Calu3 (cell line): ENCODE measurements at regions not wholly inside any gene's neighbourhood (a gene's known extent, or its start where the extent isn't known, plus 50 kb on each side); places are given as distances from the start of the nearest gene placed in this dataset.
A peak's percentile ranks its signal among the peaks of the same experiment; 100 is the strongest.
"Not testable (repeated sequence)": the region's sequence is repeated elsewhere in the genome, so short reads cannot be mapped to it uniquely, and the experiment has no call there.

ENCODE experiments used
- BruUV-seq: library from RNA; stranded (reverse); fragments of 400-500 nt; replicated peaks from 2 replicates; lab custom pipeline; 2021; lab: Mats Ljungman, UMichigan
- CTCF ChIA-PET: fragments of 300-600 bp; sonication (Branson Sonifier 250); formaldehyde crosslinking; loops from one replicate; lab custom pipeline; 2022; ENCODE audit warnings: antibody characterized with exemption; lab: Charles Lee
- DNase-seq: peaks from one replicate; pipeline ENCODE4 v3.0.0; 2022
- H3K27ac Mint-ChIP-seq: one replicate; pipeline ENCODE4 v1.8.0; 2022; ENCODE audit warnings: mixed read lengths; ENCODE audit not compliant: unreplicated experiment
- H3K27me3 Mint-ChIP-seq: one replicate; pipeline ENCODE4 v1.8.0; 2022; ENCODE audit warnings: mixed read lengths; ENCODE audit not compliant: unreplicated experiment
- H3K36me3 Mint-ChIP-seq: one replicate; pipeline ENCODE4 v1.8.0; 2022; ENCODE audit warnings: mild to moderate bottlenecking, moderate library complexity, mixed read lengths; ENCODE audit not compliant: insufficient read depth, unreplicated experiment
- H3K4me1 Mint-ChIP-seq: one replicate; pipeline ENCODE4 v1.8.0; 2022; ENCODE audit warnings: mild to moderate bottlenecking, low read depth, mixed read lengths; ENCODE audit not compliant: unreplicated experiment
- H3K4me3 Mint-ChIP-seq: one replicate; pipeline ENCODE4 v1.8.0; 2022; ENCODE audit warnings: mild to moderate bottlenecking, low read depth, moderate library complexity, mixed read lengths; ENCODE audit not compliant: unreplicated experiment
- H3K9me3 Mint-ChIP-seq: one replicate; pipeline ENCODE4 v1.8.0; 2022; ENCODE audit warnings: low read depth, mixed read lengths; ENCODE audit not compliant: unreplicated experiment
- intact Hi-C: fragments of 100-400 bp; cut with micrococcal nuclease; formaldehyde crosslinking; loops from one replicate; pipeline ENCODE4 v1.10.0; 2022; ENCODE audit not compliant: unreplicated experiment
- TF ChIP-seq, protein P1 (sequence below): fragments of 200-600 bp; IDR thresholded peaks from one replicate; pipeline ENCODE4 v1.8.0; 2022; ENCODE audit warnings: antibody characterized with exemption; ENCODE audit not compliant: unreplicated experiment

DNA sequence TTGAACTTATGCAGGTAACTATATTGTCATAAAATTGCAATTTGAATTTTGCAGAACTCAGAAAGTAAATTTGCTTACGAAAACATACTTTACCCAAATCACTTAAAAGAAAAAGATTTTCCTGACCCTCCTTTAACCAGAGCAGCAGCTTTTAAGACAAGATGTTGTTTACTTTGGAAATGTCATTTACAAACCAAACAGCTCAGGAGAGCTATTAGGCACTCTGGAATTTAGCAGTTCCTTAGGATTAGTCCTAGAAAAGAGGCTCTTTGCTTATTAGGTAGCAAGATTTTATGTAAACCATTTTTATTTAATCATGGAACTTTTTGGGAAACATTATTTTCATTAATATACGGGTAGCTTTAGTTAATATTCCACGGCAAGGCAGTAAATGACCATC, 765.7 kb upstream of the POU3F4 start:
- intact Hi-C loops, result no loop called here
- Mint-ChIP-seq H3K4me3 (no peak overlapping the region), H3K9me3 (no peaks in the 10 kb centered on the region), H3K36me3 (peaks cover 4% of the 10 kb centered on the region), H3K27ac (no peak overlapping the region), H3K27me3 (no peaks in the 10 kb centered on the region), H3K4me1 (no peaks in the 10 kb centered on the region)
- TF ChIP-seq, protein P1, sequence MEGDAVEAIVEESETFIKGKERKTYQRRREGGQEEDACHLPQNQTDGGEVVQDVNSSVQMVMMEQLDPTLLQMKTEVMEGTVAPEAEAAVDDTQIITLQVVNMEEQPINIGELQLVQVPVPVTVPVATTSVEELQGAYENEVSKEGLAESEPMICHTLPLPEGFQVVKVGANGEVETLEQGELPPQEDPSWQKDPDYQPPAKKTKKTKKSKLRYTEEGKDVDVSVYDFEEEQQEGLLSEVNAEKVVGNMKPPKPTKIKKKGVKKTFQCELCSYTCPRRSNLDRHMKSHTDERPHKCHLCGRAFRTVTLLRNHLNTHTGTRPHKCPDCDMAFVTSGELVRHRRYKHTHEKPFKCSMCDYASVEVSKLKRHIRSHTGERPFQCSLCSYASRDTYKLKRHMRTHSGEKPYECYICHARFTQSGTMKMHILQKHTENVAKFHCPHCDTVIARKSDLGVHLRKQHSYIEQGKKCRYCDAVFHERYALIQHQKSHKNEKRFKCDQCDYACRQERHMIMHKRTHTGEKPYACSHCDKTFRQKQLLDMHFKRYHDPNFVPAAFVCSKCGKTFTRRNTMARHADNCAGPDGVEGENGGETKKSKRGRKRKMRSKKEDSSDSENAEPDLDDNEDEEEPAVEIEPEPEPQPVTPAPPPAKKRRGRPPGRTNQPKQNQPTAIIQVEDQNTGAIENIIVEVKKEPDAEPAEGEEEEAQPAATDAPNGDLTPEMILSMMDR, result no peak
- DNase-seq, result no peak
- no TSS peak for BruUV-seq
- CTCF ChIA-PET, result interaction anchor here (0.7 to 2.1 kb wide), 2 partner anchors 9 to 1567 kb away, joined by 4 to 11 read pairs; no protein-coding TSS in a partner anchor

DNA sequence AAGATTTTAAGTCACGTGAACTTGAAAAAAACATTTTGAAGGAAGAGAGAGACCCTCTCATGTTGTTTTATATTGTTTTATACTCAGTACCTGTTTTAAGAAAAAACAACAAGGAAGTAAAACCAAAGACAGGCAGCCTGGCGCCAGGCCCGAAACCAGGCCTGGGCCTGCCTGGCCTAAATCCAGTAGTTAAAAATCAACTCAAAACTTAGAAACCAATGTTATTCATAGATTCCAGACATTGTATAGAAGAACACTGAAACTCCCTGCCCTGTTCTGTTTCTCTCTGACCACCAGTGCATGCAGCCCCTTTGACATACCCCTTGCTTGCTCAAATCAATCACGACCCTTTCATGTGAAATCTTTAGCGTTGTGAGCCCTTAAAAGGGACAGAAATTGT, 762.4 kb upstream of the POU3F4 start:
- not testable (repeated sequence) for H3K9me3 Mint-ChIP-seq, H3K27me3 Mint-ChIP-seq, H3K36me3 Mint-ChIP-seq, H3K4me1 Mint-ChIP-seq, BruUV-seq
- CTCF ChIA-PET, result interaction anchor here (0.6 to 1.5 kb wide), 3 partner anchors 12 to 890 kb away, joined by 3 to 5 read pairs (median 4); no protein-coding TSS in a partner anchor
- Mint-ChIP-seq H3K27ac (peak overlapping the region; percentile 85), H3K4me3 (peak overlapping the region; percentile 51)
- DNase-seq, result peak; percentile 42
- intact Hi-C loops, result loop anchor here (5.0 kb wide), 1 partner anchor 67 kb away; no protein-coding TSS in a partner anchor

DNA sequence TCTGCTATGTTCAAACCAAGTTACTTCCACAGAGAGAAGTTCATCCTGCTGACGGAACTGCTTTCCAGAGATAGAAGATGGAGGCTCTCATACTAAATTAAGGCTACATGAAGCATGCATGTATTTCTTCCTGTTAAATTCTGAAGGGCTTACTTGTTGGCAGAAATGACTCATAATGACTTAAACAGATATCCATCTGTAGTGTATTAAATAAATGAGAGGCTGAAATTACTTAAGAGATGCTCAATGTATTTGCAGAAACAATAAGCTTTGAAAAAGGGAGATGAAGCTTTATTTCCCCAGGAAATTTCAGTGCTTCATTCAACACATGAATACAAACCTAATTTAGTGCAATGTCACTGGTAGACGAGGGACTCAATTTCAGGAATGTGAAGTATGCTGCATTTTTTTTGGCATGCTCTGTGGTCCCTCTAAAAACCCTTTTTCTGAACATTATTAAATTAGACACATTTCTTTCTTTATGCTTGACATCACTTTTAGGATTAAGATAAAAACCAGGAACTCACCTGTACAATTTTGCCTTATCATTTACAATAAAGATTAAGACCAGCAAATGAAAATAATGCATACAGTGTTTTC, 759.1 kb upstream of the POU3F4 start:
- H3K4me1 Mint-ChIP-seq, result peaks cover 8% of the 10 kb centered on the region
- H3K4me3 Mint-ChIP-seq, result no peak overlapping the region

DNA sequence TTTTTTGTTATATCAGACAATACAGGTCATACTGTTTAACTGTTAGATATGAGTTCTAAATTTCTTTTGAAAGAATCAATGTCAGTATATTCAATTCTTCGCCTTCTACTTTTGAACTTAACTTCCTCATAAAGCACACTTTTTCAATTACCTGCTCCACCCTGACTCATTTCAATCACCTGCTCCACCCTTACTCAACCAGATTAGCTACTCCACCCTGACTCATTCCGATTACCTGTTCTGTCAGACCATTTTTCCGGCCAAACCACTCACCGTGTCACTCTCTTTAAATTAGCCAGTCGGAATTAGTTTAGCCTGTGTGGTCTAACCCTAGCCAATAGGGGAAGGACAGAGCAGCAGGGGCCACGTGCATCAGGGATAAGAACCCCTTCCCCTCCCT, 751.8 kb upstream of the POU3F4 start:
- no TSS peak for BruUV-seq
- TF ChIP-seq, protein P1, result no peak
- Mint-ChIP-seq H3K36me3 (no peaks in the 10 kb centered on the region), H3K27ac (peak overlapping the region; percentile 24), H3K4me1 (peaks cover 23% of the 10 kb centered on the region), H3K4me3 (no peak overlapping the region), H3K9me3 (no peaks in the 10 kb centered on the region), H3K27me3 (no peaks in the 10 kb centered on the region)
- CTCF ChIA-PET, result no interaction called here
- peak; percentile 30 for DNase-seq
- intact Hi-C loops, result no loop called here

More for the DNA sequence above, 759.1 kb upstream of the POU3F4 start:
- intact Hi-C loops, result loop anchor here (5.0 kb wide), 1 partner anchor 63 kb away; no protein-coding TSS in a partner anchor
- H3K36me3 Mint-ChIP-seq, result peaks cover 4% of the 10 kb centered on the region
- BruUV-seq, result no TSS peak
- H3K27me3 Mint-ChIP-seq, result no peaks in the 10 kb centered on the region
- peaks cover 3% of the 10 kb centered on the region for H3K9me3 Mint-ChIP-seq
- DNase-seq, result no peak
- H3K27ac Mint-ChIP-seq, result peak overlapping the region; percentile 42
- TF ChIP-seq, protein P1, result no peak
- CTCF ChIA-PET, result no interaction called here

DNA sequence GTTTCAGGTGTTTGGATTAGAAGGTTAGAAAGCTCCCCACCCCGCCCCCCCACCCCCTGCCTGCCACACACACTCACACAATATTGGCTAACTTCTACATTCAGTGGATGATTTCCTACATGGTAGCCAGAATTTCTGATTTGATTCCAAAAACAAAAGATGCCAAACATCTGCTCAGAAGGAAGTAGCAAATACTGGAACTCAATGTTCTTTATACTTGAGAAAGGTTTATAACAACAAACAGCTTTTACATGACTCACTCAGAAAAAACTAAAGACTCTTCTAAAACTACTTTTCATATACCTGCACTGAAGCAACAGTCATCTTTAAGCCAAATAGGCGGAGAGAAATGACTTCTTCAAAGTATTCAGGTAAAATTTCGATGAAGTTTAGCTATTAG, 750.5 kb upstream of the POU3F4 start:
- BruUV-seq, result no TSS peak
- H3K36me3 Mint-ChIP-seq, result no peaks in the 10 kb centered on the region
- H3K4me1 Mint-ChIP-seq, result peaks cover 23% of the 10 kb centered on the region
- H3K9me3 Mint-ChIP-seq, result no peaks in the 10 kb centered on the region
- H3K27me3 Mint-ChIP-seq, result no peaks in the 10 kb centered on the region
- DNase-seq, result no peak
- intact Hi-C loops, result no loop called here
- H3K4me3 Mint-ChIP-seq, result peak overlapping the region; percentile 36
- CTCF ChIA-PET, result no interaction called here
- TF ChIP-seq, protein P1, result no peak
- no peak overlapping the region for H3K27ac Mint-ChIP-seq
